ENCODE measurements at regions not wholly inside any gene's neighbourhood (a gene's known extent, or its start where the extent isn't known, plus 50 kb on each side); places are given as distances from the start of the nearest gene placed in this dataset.

- no peak for DNase-seq
- Mint-ChIP-seq H3K27me3 (ENCODE audit: low read depth in 2 of 2) (no peaks in the 10 kb centered on the region), H3K4me1 (no peaks in the 10 kb centered on the region), H3K4me3 (no peak overlapping the region), H3K36me3 (no peaks in the 10 kb centered on the region), H3K9me3 (peaks cover 9 to 18% of the 10 kb centered on the region in 2 donors), H3K27ac (no peak overlapping the region)
- Histone ChIP-seq H3K36me3 (ENCODE audit: control insufficient read depth, insufficient read depth, low read length) (no peaks in the 10 kb centered on the region), H3K27ac (ENCODE audit: low read length) (no peak overlapping the region), H3K4me3 (ENCODE audit: low read length) (no peak overlapping the region), H3K27me3 (ENCODE audit: control insufficient read depth, insufficient read depth, low read length) (no peaks in the 10 kb centered on the region), H3K4me1 (ENCODE audit: control insufficient read depth, insufficient read depth, low read length) (no peaks in the 10 kb centered on the region), H3K9me3 (ENCODE audit: control insufficient read depth, insufficient read depth, low read length) (no peaks in the 10 kb centered on the region)
- TF ChIP-seq, protein P1, sequence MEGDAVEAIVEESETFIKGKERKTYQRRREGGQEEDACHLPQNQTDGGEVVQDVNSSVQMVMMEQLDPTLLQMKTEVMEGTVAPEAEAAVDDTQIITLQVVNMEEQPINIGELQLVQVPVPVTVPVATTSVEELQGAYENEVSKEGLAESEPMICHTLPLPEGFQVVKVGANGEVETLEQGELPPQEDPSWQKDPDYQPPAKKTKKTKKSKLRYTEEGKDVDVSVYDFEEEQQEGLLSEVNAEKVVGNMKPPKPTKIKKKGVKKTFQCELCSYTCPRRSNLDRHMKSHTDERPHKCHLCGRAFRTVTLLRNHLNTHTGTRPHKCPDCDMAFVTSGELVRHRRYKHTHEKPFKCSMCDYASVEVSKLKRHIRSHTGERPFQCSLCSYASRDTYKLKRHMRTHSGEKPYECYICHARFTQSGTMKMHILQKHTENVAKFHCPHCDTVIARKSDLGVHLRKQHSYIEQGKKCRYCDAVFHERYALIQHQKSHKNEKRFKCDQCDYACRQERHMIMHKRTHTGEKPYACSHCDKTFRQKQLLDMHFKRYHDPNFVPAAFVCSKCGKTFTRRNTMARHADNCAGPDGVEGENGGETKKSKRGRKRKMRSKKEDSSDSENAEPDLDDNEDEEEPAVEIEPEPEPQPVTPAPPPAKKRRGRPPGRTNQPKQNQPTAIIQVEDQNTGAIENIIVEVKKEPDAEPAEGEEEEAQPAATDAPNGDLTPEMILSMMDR (IDR thresholded peaks at IDR 0.05): no peak
- no peak for ATAC-seq
- intact Hi-C loops (cut with micrococcal nuclease): no loop called here
- 87% methylated on average over 6 of the region's 6 CpGs for WGBS (ENCODE audit: insufficient coverage)
Measured at GRCh38 chr5:165134155-165134554, 1628.7 kb downstream of the MAT2B start.

DNA sequence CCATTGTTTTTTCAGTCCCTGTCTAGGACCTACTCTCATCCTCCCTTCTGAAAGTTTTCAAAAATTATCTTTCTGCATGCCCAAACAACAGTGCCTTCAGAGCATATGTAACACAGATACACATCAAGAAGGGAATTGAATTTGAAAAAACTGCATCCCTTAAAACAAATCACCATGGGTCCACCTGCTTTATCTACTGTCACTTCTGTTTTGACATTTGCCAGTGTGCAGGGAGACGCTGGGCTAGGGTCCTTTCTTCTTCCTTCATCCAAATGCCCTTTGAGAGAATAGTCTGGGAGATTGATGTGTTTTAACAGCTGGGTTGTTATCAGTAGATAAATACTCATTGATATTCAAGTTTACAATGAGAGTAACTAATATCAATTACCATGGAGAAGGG lies 1630.1 kb downstream of the MAT2B start:
- H3K27ac ChIP-seq (ENCODE audit: low read length): no peak overlapping the region
- ATAC-seq: no peak
- H3K36me3 ChIP-seq (ENCODE audit: control insufficient read depth, insufficient read depth, low read length): no peaks in the 10 kb centered on the region
- no peak overlapping the region for H3K4me3 ChIP-seq (ENCODE audit: low read length)
- H3K27ac Mint-ChIP-seq: no peak overlapping the region
- no peaks in the 10 kb centered on the region for H3K4me1 ChIP-seq (ENCODE audit: control insufficient read depth, insufficient read depth, low read length)
- H3K9me3 ChIP-seq (ENCODE audit: control insufficient read depth, insufficient read depth, low read length): no peaks in the 10 kb centered on the region
- no peaks in the 10 kb centered on the region for H3K4me1 Mint-ChIP-seq
- H3K27me3 Mint-ChIP-seq (ENCODE audit: low read depth in 2 of 2): no peaks in the 10 kb centered on the region
- H3K36me3 Mint-ChIP-seq: no peaks in the 10 kb centered on the region
- TF ChIP-seq, protein P1 (IDR thresholded peaks at IDR 0.05): no peak
- WGBS (ENCODE audit: insufficient coverage): 75% methylated on average over 1 of the region's 1 CpG
- H3K9me3 Mint-ChIP-seq: peaks cover 9 to 18% of the 10 kb centered on the region in 2 donors
- no peak for DNase-seq
- H3K27me3 ChIP-seq (ENCODE audit: control insufficient read depth, insufficient read depth, low read length): no peaks in the 10 kb centered on the region
- no peak overlapping the region for H3K4me3 Mint-ChIP-seq
- intact Hi-C loops (cut with micrococcal nuclease): no loop called here

DNA sequence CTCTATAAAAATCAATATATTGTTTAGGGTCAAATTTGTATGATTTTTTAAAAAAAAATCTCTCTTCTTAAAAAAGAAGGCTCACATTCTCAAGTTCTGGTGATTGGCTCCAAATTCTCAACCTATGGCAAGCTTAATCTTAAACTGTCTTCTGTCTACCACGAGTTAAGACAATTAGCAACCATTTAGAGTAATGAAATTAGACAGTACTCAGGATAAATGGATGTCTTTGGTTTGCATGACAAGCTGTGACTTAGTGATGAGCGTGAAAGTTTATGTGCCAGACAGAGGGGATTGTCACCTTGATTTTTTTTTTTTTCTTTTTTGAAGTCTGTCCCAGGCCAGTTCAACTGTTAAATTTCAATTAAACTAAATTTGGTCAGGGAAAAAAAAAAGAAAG lies 1632.3 kb downstream of the MAT2B start:
- no peak overlapping the region for H3K4me3 Mint-ChIP-seq
- no peaks in the 10 kb centered on the region for H3K4me1 Mint-ChIP-seq
- no peak overlapping the region for H3K27ac ChIP-seq (ENCODE audit: low read length)
- WGBS (ENCODE audit: insufficient coverage): 78% methylated on average over 2 of the region's 2 CpGs
- TF ChIP-seq, protein P1 (IDR thresholded peaks at IDR 0.05): no peak
- no peaks in the 10 kb centered on the region for H3K36me3 ChIP-seq (ENCODE audit: control insufficient read depth, insufficient read depth, low read length)
- no peak overlapping the region for H3K27ac Mint-ChIP-seq
- DNase-seq (no peak), ATAC-seq (no peak)
- no peaks in the 10 kb centered on the region for H3K4me1 ChIP-seq (ENCODE audit: control insufficient read depth, insufficient read depth, low read length)
- no peak overlapping the region for H3K4me3 ChIP-seq (ENCODE audit: low read length)
- no peaks in the 10 kb centered on the region for H3K36me3 Mint-ChIP-seq
- no peaks in the 10 kb centered on the region for H3K9me3 ChIP-seq (ENCODE audit: control insufficient read depth, insufficient read depth, low read length)
- H3K27me3 Mint-ChIP-seq (ENCODE audit: low read depth in 2 of 2): no peaks in the 10 kb centered on the region
- no peaks in the 10 kb centered on the region for H3K27me3 ChIP-seq (ENCODE audit: control insufficient read depth, insufficient read depth, low read length)
- peaks cover 9 to 16% of the 10 kb centered on the region in 2 donors for H3K9me3 Mint-ChIP-seq
- intact Hi-C loops (cut with micrococcal nuclease): no loop called here

DNA sequence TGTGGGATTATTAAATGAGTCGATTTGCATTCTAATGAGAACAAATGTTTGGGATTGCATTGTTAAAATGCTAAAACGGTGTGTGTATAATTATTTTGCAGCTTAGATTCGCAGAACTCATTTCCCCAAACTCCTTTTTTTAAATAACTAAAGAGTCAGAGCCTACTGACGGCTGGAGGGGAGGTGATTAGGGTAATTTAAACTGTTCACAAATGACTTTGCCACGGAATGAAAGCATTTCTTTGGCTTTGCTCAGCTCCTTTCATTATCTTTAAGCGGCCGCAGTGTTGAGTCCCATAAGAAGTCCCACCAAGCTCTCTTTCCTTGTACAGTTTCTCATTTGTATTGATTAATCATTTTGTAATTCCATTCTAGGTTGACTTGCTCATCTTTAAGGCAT lies 1632.8 kb downstream of the MAT2B start:
- no peaks in the 10 kb centered on the region for H3K27me3 ChIP-seq (ENCODE audit: control insufficient read depth, insufficient read depth, low read length)
- Mint-ChIP-seq H3K36me3 (no peaks in the 10 kb centered on the region), H3K4me3 (no peak overlapping the region), H3K9me3 (peaks cover 11 to 17% of the 10 kb centered on the region in 2 donors), H3K4me1 (no peaks in the 10 kb centered on the region), H3K27ac (no peak overlapping the region), H3K27me3 (ENCODE audit: low read depth in 2 of 2) (no peaks in the 10 kb centered on the region)
- 76% methylated on average over 5 of the region's 7 CpGs for WGBS (ENCODE audit: insufficient coverage)
- no peaks in the 10 kb centered on the region for H3K4me1 ChIP-seq (ENCODE audit: control insufficient read depth, insufficient read depth, low read length)
- H3K4me3 ChIP-seq (ENCODE audit: low read length): no peak overlapping the region
- ATAC-seq (no peak), DNase-seq (no peak)
- no peak overlapping the region for H3K27ac ChIP-seq (ENCODE audit: low read length)
- TF ChIP-seq, protein P1 (IDR thresholded peaks at IDR 0.05): no peak
- no peaks in the 10 kb centered on the region for H3K9me3 ChIP-seq (ENCODE audit: control insufficient read depth, insufficient read depth, low read length)
- H3K36me3 ChIP-seq (ENCODE audit: control insufficient read depth, insufficient read depth, low read length): no peaks in the 10 kb centered on the region
- intact Hi-C loops (cut with micrococcal nuclease): no loop called here

Measured in natural killer cell (primary cell).